ENCODE measurements at regions not wholly inside any gene's neighbourhood (a gene's known extent, or its start where the extent isn't known, plus 50 kb on each side); places are given as distances from the start of the nearest gene placed in this dataset.

DNA sequence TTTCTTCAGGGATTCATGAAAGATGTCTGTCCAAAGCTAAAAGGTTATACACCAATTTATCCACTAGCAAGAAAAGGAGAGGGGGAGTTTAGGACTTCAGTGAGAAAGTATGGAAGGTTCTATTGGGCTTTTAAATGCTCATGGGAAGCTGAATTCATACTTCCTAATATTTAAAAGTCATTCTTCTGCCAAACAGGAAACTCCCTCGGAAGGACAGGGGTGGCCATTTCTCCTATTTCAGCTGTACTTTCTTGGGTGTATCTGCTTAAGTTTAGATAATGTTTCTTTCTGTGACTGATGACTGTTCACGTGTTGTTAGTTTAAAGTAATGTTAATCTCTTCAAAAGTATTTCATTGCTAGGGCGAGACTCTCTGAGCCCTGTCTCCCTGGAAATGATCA lies 80.5 kb upstream of the IFNGR1 start:
- TF ChIP-seq CTCF (IDR thresholded peaks at IDR 0.05) (no peak), POLR2A (IDR thresholded peaks at IDR 0.05) (no peak), EP300 (IDR thresholded peaks at IDR 0.05) (no peak), POLR2AphosphoS5 (IDR thresholded peaks at IDR 0.05) (no peak)
